GM18499 (cell line): ENCODE measurements at regions not wholly inside any gene's neighbourhood (a gene's known extent, or its start where the extent isn't known, plus 50 kb on each side); places are given as distances from the start of the nearest gene placed in this dataset.

Source experiments
- ATAC-seq: cut with Tn5 transposase; IDR thresholded peaks from one replicate; pipeline ENCODE4 v1.9.1; 2021; ENCODE audit warnings: moderate number of reproducible peaks; ENCODE audit not compliant: insufficient read depth, unreplicated experiment

DNA sequence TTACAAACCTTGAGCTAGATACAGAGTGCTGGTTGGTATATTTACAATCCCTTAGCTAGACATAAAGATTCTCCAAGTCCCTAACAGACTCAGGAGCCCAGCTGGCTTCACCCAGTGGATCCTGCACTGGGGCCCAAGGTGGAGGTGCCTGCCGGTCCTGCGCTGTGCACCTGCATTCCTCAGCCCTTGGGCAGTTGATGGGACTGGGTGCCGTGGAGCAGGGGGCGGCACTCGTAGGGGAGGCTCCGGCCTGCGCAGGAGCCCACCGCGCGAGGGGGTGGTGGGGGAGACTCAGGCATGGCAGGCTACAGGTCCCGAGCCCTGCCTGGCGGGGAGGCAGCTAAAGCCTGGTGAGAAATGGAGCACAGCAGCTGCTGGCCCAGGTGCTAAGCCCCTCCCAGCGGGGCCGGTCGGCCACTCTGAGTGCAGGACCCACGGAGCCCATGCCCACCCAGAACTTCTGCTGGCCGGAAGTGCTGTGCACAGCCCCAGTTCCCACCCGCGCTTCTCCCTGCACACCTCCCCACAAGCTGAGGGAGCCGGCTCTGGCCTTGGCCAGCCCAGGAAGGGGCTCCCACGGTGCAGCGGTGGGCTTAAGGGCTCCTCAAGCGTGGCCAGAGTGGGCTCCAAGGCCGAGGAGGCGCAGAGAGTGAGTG is 1464.7 kb downstream of the EFNA5 start:
- no peak for ATAC-seq

DNA sequence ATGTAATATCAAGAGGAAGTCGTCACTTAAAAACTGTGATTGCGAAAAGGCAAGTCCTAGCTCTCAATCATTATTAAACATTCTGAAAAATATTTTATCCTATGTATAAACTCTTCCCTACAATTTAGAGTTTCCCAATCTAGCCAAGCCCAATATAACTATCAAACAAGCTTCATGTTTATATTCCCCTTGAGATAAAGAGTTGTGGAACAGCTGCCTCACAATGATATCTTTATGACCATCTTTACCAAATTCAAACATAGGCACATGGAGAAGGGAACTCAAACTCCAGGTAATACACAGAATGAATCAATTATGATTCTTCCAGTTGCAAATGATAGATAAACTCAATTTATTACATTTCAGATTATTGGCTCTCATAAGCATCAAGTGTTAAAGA is 1468.7 kb downstream of the EFNA5 start:
- ATAC-seq, result no peak

DNA sequence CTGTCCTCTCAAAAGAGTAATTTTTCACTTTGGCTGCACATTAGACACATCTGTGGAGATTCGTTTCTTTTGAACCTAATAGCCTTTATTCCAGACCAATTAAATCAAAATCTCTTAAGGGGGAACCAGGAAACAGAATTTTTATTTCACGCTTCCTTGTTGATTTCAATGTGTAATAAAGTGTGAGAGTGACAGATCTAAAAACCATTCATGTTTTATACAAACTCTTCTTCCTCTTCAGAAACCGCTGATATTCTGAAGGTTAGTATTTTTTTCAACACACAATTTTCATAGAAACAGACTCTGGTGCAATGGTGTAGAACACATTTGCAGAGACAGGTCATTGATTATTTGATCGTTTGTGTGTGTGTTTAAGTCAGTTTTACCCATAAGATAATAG is 1469.8 kb downstream of the EFNA5 start:
- ATAC-seq, result no peak

DNA sequence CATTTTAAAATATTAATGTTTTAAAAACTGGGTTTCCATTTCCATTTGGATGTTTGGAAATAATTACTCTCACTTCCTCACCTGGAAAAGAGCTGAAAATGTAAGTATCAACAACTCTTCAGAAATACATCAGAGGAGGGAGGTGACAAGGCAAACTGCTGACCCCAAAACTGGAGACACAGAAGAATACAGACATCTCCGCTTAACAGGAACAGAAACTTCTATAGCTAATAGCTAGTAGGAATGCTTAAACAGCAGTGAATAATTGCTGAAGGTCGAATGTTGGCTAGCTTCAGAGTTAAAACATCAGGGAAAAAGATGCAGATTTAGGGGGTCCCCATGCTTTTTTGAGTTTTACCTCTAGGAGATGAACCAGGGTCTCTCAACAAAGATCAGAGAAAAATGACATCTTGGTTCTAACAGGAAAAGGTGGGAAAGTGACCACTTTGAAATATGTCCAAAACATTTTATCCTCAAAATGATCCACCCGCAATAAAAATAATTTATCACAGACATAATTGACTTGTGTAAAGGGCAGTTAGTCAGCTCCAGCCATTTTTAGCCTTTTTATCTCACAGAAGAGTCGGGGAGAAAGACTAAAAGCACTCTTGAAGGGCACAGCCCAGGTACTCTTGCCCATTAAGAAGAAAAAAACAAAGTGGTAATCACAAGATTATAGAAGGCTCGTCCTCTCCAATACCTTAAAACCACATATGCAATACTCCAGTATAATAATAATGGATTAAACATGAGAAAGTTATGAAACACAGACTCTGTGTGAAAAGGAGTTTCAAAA is 1474.9 kb downstream of the EFNA5 start:
- ATAC-seq, result no peak

DNA sequence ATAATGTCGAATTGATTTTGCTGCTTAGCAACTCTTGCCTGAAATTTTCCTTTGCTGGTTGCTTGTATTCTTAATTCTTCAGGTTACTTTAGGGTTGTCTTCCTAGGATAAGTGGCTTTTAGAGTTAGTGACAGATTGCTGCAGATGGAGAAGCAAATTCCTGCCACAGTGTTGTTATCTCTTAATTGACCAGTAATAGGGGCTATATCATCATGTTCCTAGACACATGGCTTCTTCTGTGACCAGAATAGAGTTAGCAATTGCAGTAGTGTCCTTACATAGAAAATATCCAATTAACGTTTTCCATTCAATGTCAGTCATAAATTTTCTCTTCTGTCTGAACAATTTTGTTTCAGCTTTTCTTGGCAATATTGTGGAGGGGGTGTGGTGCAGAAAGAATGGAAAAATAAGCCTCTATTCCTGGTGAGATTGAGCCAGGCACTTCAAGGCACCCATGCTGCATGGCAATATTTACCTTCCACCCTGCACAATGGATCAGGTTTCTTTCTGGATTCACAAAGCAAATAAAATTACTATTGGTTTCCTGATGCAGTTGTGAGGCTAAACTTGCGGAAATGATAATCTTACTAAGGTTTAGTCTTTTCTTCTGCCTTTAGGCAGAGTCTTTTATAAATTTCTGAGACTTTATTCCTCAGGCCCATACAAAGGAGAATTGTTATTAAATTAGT is 1481.5 kb downstream of the EFNA5 start:
- ATAC-seq, result no peak

DNA sequence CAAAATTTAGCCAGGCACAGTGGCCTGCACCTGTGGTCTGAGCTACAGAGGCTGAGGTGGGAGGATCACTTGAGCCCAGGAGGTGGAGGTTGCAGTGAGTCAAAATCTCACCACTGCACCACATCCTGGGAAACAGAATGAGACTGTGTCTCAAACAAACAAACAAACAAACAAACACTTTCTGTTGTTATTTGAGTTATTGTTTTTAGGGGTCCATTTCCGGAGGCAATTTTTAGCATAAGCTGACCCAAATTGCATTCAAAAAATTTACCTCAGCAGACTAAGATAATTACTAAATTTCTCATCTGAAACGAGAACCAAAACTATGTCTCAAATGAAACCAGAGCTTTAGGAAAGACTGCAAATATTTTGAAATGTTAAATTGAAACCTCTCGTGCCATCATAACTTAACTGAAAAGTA is 1485.1 kb downstream of the EFNA5 start:
- no peak for ATAC-seq

DNA sequence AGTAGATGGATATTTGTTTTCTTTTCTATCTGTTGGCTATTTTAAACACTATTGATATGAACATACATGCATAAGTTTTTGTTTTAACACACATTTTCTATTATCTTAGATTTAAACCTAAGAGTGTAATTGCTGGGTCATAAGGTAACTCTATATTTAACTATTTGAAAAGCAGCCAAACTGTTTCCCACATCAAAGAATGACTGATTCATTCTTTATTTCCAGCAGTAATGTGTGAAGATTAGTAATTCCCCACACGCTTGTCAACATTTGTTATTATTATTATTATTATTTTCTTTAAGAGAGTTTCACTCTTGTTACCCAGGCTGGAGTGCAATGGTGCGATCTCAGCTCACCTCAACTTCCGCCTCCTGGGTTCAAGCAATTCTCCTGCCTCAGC is 1495.8 kb downstream of the EFNA5 start:
- no peak for ATAC-seq

DNA sequence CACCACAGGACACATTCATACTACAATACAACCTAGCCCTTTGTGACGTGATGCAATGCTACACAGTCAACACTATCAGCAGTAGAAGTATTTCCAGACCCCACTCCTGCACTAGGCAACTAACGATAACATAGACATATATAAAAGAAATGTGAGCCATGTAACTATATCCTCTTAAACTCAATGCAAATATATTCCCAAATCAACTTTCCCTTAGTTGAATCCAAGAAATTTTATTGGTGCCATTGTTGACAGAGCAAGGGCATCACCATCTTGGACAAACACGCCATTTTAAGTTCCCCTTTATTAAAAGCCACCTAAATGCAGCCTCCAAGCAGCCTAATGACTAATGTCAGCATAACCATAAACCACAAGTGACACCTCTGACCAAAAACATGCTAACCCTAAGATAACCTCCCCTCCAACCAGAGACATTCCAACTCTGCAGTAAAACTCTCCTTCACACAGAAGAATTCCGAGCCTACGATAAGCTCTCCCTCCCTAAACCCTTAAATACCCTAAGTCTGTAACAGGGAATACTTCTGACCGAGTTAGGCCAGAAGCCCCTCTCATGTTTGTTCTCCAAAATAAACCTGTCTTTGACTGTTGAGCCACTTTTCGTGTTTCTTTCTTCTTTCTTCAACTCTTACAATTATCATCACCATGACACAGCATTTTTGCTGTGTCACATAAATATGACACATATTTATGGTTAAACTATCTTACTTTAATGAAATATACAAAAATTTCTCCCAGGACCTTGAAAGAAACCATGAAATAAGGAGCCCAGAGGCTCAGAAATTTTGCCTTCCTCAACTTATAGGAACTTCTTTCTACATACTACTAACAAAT is 1497.8 kb downstream of the EFNA5 start:
- ATAC-seq, result no peak

DNA sequence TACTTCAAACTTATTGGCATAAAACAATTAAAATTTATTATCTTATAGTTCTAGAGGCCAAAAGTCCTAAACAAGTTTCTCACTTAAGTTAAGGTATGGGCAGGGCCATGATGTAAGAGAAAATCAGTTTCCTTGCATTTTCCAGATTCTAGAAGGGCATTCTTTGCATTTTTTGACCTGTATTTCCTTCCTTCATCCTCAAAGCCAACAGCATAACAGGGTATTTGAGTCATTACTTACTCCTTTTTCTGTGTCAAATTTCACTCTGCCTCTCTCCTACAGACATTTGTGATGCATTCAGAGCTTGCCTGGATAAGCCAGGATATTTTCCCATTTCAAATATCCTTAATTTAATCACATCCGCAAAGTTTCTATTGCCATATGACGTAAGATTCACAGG is 1499.0 kb downstream of the EFNA5 start:
- ATAC-seq, result no peak

DNA sequence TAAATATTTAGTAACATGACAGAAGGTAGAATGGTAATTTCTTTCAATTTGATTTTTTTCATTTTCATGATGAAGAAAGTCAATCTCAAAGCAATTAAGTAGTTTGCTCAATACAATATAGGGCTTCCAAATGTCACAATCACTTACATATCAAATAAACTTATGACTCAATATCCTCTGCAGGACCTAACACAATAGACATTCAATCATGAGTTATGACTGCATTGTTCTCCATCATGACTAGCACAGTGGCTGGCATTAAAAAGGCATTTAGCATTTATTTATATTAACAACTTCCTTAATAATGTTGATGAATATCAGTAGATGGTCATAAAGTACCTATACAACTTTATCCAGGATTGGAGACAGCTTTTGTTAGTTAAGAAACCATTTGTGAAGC is 1499.6 kb downstream of the EFNA5 start:
- no peak for ATAC-seq

DNA sequence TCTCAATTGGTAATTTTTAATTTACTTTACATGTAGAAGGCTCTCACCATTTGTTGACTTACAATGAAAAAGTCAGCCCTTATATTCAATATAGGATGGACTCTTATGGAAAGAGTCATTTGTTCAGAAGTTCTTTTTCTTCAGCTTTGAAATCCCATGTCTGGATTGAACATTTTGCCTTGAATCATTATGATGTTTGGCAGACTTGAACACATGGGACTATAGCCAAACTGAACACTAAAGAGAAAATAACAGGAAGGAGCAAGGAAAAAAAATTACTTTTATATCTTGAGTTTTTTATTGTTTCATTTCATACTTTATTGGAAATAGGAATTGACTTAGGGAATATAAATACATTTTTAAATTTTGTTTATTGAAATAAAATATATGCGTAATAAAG is 1503.0 kb downstream of the EFNA5 start:
- ATAC-seq, result no peak

DNA sequence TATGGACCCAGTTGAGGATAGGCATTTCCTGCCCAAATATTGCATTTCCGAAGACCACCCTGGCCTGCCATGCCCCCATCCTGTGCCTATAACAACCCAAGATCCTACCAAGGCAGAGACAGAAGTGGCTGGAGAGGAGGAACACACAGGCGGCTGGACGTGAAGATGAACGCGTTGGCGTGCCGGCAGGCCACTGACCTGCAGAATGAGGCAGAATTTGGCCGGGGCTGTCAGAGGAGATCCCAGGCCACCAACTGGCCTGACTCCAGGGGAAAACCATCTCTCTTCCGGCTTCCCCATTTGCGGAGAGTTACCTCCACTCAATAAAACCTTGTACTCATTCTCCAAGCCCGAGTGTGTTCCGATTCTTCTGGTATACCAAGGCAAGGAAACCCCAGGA is 1507.5 kb downstream of the EFNA5 start:
- ATAC-seq, result no peak

DNA sequence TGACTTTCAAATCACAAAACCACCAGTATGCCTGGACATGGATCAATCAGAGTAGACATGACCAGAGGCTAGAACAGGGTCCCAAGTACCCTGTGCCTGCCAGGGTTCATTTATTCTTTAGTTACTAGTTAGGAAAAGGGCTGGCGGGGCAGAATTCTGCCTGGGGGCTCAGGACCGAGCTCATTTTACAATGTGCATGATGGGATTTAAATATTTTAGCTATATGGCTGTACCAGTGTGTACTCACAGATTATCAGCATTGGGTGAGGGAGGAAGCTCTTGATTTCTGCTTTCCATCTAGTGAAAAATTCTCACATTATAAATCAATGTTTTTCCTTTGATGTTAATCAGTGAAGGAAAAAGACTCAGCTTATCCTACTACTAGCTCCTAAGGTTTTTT is 1511.1 kb downstream of the EFNA5 start:
- ATAC-seq, result no peak

DNA sequence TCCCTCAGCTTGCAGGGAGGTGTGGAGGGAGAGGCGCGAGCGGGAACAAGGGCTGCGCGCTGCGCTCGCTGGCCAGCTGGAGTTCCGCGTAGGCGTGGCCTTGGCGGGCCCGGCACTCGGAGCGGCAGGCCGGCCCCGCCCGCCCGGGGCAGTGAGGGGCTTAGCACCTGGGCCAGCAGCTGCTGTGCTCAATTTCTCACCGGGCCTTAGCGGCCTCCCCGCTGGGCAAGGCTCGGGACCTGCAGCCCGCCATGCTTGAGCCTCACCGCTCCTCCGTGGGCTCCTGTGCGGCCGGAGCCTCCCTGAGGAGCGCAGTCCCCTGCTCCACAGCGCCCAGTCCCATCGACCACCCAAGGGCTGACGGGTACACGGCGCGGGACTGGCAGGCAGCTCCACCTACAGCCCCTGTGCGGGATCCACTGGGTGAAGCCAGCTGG is 1516.4 kb downstream of the EFNA5 start:
- ATAC-seq, result no peak

DNA sequence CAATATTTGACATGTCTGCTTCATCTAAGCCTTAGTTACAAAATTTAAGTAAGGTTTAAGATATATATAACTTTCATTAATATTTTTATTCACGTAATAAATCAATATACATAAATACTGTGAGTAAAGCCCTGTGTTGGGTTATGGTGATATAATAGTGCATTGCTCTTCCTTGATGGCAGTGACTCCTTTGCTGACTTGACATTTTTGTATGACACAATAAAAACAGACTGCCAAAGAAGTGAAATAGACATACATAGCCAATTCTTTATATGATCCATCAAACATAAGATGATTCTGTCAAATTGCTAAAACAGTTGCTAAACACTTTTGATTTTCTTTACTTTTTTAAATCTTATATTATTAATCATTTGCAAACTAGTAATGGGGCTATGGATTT is 1518.2 kb downstream of the EFNA5 start:
- no peak for ATAC-seq

DNA sequence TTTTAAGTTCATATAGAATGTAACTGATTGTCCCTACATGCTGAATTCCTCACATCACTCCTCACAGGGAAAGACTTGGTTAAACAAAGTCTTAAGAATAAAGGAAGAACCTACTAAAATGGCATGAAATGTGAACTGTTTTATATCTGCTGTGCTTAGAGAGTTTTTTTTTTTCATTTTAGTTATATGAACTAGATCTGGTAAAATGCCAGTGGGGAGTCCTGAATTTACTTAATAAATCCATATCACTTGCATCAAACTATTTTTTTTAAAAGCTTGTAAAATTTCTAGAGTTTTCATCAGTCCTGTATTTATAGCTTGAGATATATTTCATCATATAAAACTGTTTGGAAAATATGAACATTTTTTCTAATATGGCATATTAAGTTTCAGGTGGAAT is 1528.6 kb downstream of the EFNA5 start:
- no peak for ATAC-seq

DNA sequence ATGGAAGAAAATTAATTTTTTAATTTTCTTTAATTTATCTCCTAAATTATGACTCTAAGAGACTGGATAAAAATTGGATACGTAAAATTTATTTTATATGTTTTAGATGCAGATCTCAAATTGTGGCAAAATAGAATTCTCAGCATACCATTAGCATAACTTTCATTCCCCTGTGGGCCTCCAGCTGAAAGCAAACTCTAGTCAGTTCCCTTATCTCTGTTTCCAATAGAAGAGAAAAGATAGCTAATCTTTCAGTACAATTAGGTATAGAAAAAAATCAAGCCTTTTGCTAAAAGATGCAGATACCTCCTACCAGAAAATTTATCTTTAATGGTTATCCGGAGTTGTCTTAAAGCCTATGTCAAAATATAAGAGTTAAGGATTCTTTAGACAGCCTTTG is 1530.6 kb downstream of the EFNA5 start:
- no peak for ATAC-seq

DNA sequence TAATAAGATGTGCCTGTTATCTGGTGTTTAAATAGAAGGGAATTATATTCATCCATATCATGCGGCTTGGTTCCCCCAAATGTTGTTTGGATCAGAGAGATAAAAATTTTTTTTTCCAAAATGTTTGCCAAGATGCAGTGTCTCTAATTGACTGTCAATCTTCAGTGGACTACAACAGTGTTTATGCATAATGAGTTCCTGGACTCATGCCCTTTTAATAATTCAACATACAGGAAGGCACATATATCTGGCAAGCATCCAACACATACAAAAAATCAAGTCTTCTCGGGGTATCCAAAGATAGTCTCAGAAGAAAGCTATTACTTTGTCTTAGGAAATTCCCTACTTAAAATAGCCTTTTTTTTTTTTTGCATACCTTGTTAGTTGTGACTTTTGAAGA is 1534.7 kb downstream of the EFNA5 start:
- no peak for ATAC-seq

DNA sequence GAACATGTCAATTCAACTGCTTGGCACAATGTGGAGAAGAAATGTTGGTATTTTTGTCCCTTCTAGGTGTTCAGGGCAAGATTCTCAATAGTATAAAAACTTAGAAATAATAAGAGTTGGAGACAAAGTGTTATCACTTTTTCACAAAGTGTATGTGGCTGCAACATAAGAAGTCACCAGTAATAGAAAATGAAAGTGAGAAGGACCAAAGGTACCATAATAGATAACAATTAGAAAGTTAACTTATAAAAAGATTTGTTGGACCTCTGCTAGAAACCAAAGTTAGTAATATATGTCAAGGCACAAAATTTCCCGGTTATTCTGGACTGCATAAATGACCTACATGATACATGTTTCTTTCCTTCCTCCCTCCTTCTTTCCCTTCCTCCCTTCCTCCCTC is 1535.3 kb downstream of the EFNA5 start:
- no peak for ATAC-seq

DNA sequence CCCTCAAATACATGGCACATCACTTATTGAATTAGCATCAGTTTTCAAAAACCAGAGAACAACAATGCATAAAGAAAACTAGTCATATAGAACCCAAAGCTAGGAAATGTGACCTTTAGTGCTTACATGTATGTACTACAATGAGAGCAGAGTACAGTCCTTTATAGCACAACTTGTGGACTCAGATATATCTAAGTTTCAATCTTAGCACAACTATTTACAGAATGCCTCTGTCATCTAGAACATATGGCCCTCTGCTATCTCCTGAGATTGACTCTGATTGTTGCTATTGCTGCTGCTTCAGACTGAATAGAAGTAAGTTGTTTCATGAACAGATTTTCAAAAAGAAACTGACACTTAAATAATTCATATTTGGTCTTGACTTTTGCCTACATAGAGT is 1536.2 kb downstream of the EFNA5 start:
- no peak for ATAC-seq

DNA sequence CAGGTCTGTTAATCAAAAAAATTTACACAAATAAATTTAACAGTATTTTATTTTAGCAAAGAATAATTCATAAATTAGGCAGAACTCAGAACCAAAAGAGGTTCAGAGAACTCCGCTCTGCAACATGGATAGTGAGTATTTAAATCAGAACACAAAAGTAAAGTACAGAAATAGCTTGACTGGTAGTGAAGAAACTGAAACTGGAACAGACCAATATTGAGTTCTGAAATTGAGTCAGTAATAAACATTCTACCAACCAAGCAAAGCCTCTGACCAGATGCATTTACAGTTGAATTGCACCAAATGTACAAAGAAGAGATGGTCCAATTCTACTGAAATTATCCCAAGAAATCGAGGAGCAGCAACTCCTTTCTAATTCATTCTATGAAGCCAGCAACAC is 1542.8 kb downstream of the EFNA5 start:
- ATAC-seq, result no peak
